ENCODE measurements at regions not wholly inside any gene's neighbourhood (a gene's known extent, or its start where the extent isn't known, plus 50 kb on each side); places are given as distances from the start of the nearest gene placed in this dataset.

- H3K4me1 Mint-ChIP-seq (ENCODE audit: low read depth, unreplicated experiment), result no peaks in the 10 kb centered on the region
- H3K27me3 Mint-ChIP-seq (ENCODE audit: low read depth, unreplicated experiment), result no peaks in the 10 kb centered on the region
- Histone ChIP-seq H3K4me2 (ENCODE audit: low read length) (no peak overlapping the region), H3K4me1 (ENCODE audit: insufficient read depth, low read length) (no peaks in the 10 kb centered on the region), H3K79me2 (ENCODE audit: insufficient read depth, low read length) (no peaks in the 10 kb centered on the region), H2AFZ (ENCODE audit: low read depth, low read length) (no peak overlapping the region), H3K9me3 (ENCODE audit: insufficient read depth, low read depth, low read length) (no peaks in the 10 kb centered on the region), H4K20me1 (ENCODE audit: insufficient read depth, low read length) (no peaks in the 10 kb centered on the region), H3K36me3 (ENCODE audit: insufficient read depth, low read length) (no peaks in the 10 kb centered on the region), H3K4me3 (ENCODE audit: insufficient read depth, low read depth, low read length) (no peak overlapping the region), H3K27me3 (ENCODE audit: insufficient read depth, low read length) (no peaks in the 10 kb centered on the region), H3K27ac (ENCODE audit: low read depth, low read length) (no peak overlapping the region), H3K9ac (ENCODE audit: low read length) (no peak overlapping the region)
- H3K36me3 Mint-ChIP-seq (ENCODE audit: low read depth, unreplicated experiment), result no peaks in the 10 kb centered on the region
- H3K4me3 Mint-ChIP-seq (ENCODE audit: unreplicated experiment), result no peak overlapping the region
- H3K27ac Mint-ChIP-seq (ENCODE audit: unreplicated experiment), result no peak overlapping the region
- H3K9me3 Mint-ChIP-seq (ENCODE audit: unreplicated experiment), result peaks cover 6% of the 10 kb centered on the region
- no peak for DNase-seq (ENCODE audit: low read depth)
- TF ChIP-seq EZH2 (IDR thresholded peaks at IDR 0.05; ENCODE audit: insufficient read depth, low read length) (no peak), CTCF (IDR thresholded peaks at IDR 0.05; ENCODE audit: insufficient read depth, low read depth, low read length) (no peak)
- FAIRE-seq, result no peak
Measured at GRCh38 chr4:22029803-22030202, 81.2 kb upstream of the KCNIP4 start.

GRCh38 chr4:22021106-22021505 is 72.5 kb upstream of the KCNIP4 start:
- Mint-ChIP-seq H3K4me1 (ENCODE audit: low read depth, unreplicated experiment) (no peaks in the 10 kb centered on the region), H3K27ac (ENCODE audit: unreplicated experiment) (no peak overlapping the region), H3K36me3 (ENCODE audit: low read depth, unreplicated experiment) (no peaks in the 10 kb centered on the region), H3K27me3 (ENCODE audit: low read depth, unreplicated experiment) (no peaks in the 10 kb centered on the region), H3K4me3 (ENCODE audit: unreplicated experiment) (no peak overlapping the region), H3K9me3 (ENCODE audit: unreplicated experiment) (no peaks in the 10 kb centered on the region)
- H4K20me1 ChIP-seq (ENCODE audit: insufficient read depth, low read length), result no peaks in the 10 kb centered on the region
- H3K27ac ChIP-seq (ENCODE audit: low read depth, low read length), result no peak overlapping the region
- H3K4me3 ChIP-seq (ENCODE audit: insufficient read depth, low read depth, low read length), result no peak overlapping the region
- DNase-seq (ENCODE audit: low read depth) (peak; percentile 46), FAIRE-seq (peak; percentile 17)
- H3K79me2 ChIP-seq (ENCODE audit: insufficient read depth, low read length), result no peaks in the 10 kb centered on the region
- H3K4me1 ChIP-seq (ENCODE audit: insufficient read depth, low read length), result no peaks in the 10 kb centered on the region
- H3K4me2 ChIP-seq (ENCODE audit: low read length), result no peak overlapping the region
- no peak for TF ChIP-seq CTCF (IDR thresholded peaks at IDR 0.05; ENCODE audit: insufficient read depth, low read depth, low read length)
- TF ChIP-seq EZH2 (IDR thresholded peaks at IDR 0.05; ENCODE audit: insufficient read depth, low read length), result no peak
- no peak overlapping the region for H3K9ac ChIP-seq (ENCODE audit: low read length)
- H2AFZ ChIP-seq (ENCODE audit: low read depth, low read length), result no peak overlapping the region
- H3K27me3 ChIP-seq (ENCODE audit: insufficient read depth, low read length), result no peaks in the 10 kb centered on the region
- H3K9me3 ChIP-seq (ENCODE audit: insufficient read depth, low read depth, low read length), result no peaks in the 10 kb centered on the region
- H3K36me3 ChIP-seq (ENCODE audit: insufficient read depth, low read length), result no peaks in the 10 kb centered on the region

- H3K9me3 Mint-ChIP-seq (ENCODE audit: unreplicated experiment), result no peaks in the 10 kb centered on the region
- no peak overlapping the region for H3K4me3 Mint-ChIP-seq (ENCODE audit: unreplicated experiment)
- H3K27ac ChIP-seq (ENCODE audit: low read depth, low read length), result no peak overlapping the region
- H3K79me2 ChIP-seq (ENCODE audit: insufficient read depth, low read length), result no peaks in the 10 kb centered on the region
- DNase-seq (ENCODE audit: low read depth) (no peak), FAIRE-seq (no peak)
- H3K4me1 ChIP-seq (ENCODE audit: insufficient read depth, low read length), result no peaks in the 10 kb centered on the region
- H3K9me3 ChIP-seq (ENCODE audit: insufficient read depth, low read depth, low read length), result no peaks in the 10 kb centered on the region
- no peak overlapping the region for H3K9ac ChIP-seq (ENCODE audit: low read length)
- H3K27ac Mint-ChIP-seq (ENCODE audit: unreplicated experiment), result no peak overlapping the region
- H3K4me3 ChIP-seq (ENCODE audit: insufficient read depth, low read depth, low read length), result no peak overlapping the region
- no peak overlapping the region for H3K4me2 ChIP-seq (ENCODE audit: low read length)
- no peaks in the 10 kb centered on the region for H3K27me3 Mint-ChIP-seq (ENCODE audit: low read depth, unreplicated experiment)
- TF ChIP-seq CTCF (IDR thresholded peaks at IDR 0.05; ENCODE audit: insufficient read depth, low read depth, low read length), result no peak
- TF ChIP-seq EZH2 (IDR thresholded peaks at IDR 0.05; ENCODE audit: insufficient read depth, low read length), result no peak
- H3K36me3 Mint-ChIP-seq (ENCODE audit: low read depth, unreplicated experiment), result no peaks in the 10 kb centered on the region
- no peak overlapping the region for H2AFZ ChIP-seq (ENCODE audit: low read depth, low read length)
- no peaks in the 10 kb centered on the region for H4K20me1 ChIP-seq (ENCODE audit: insufficient read depth, low read length)
- H3K36me3 ChIP-seq (ENCODE audit: insufficient read depth, low read length), result no peaks in the 10 kb centered on the region
- no peaks in the 10 kb centered on the region for H3K27me3 ChIP-seq (ENCODE audit: insufficient read depth, low read length)
- no peaks in the 10 kb centered on the region for H3K4me1 Mint-ChIP-seq (ENCODE audit: low read depth, unreplicated experiment)
Measured at GRCh38 chr4:22020129-22020528, 71.6 kb upstream of the KCNIP4 start.

All from astrocyte (in vitro differentiated cells and primary cell).